ENCODE measurements at regions not wholly inside any gene's neighbourhood (a gene's known extent, or its start where the extent isn't known, plus 50 kb on each side); places are given as distances from the start of the nearest gene placed in this dataset.

GRCh38 chr13:22271903-22272302 lies 601.0 kb downstream of the FGF9 start:
- Histone ChIP-seq H3K9ac (ENCODE audit: insufficient read depth, low read length) (no peak overlapping the region), H3K4me2 (ENCODE audit: extremely low read depth, insufficient read depth, low read length) (no peak overlapping the region), H3K27ac (ENCODE audit: insufficient read depth, low read length) (no peak overlapping the region), H3K36me3 (ENCODE audit: control insufficient read depth, insufficient read depth, low read length) (no peaks in the 10 kb centered on the region), H3K79me2 (ENCODE audit: control insufficient read depth, insufficient read depth, low read length) (no peaks in the 10 kb centered on the region), H3K4me1 (ENCODE audit: control insufficient read depth, extremely low read depth, insufficient read depth, low read length) (no peaks in the 10 kb centered on the region), H3K27me3 (ENCODE audit: control insufficient read depth, insufficient read depth, low read length) (no peaks in the 10 kb centered on the region), H4K20me1 (ENCODE audit: control insufficient read depth, extremely low read depth, insufficient read depth, low read length) (no peaks in the 10 kb centered on the region), H2AFZ (ENCODE audit: low read length) (no peak overlapping the region), H3K4me3 (replicated peaks in 1 of 4; ENCODE audit: control extremely low read depth in 1 of 4, insufficient read depth in 1 of 4, low read depth in 3 of 4, low read length in 4 of 4) (no peak overlapping the region), H3K9me3 (ENCODE audit: control insufficient read depth, insufficient read depth, low read depth, low read length) (no peaks in the 10 kb centered on the region)
- no peak for TF ChIP-seq EZH2 (IDR thresholded peaks at IDR 0.05; ENCODE audit: low read length, missing control alignments)
- no peak for TF ChIP-seq CTCF (conservative IDR thresholded peaks at IDR 0.05 in 1 of 2, IDR thresholded peaks at IDR 0.05 in 1 of 2; ENCODE audit: low read depth in 1 of 2, low read length in 2 of 2)
- no peak for DNase-seq (ENCODE audit: low read depth in 2 of 2)

GRCh38 chr13:22275393-22275792 lies 604.5 kb downstream of the FGF9 start:
- Histone ChIP-seq H2AFZ (ENCODE audit: low read length) (no peak overlapping the region), H3K36me3 (ENCODE audit: control insufficient read depth, insufficient read depth, low read length) (no peaks in the 10 kb centered on the region), H3K4me2 (ENCODE audit: extremely low read depth, insufficient read depth, low read length) (no peak overlapping the region), H4K20me1 (ENCODE audit: control insufficient read depth, extremely low read depth, insufficient read depth, low read length) (no peaks in the 10 kb centered on the region), H3K9ac (ENCODE audit: insufficient read depth, low read length) (no peak overlapping the region), H3K4me1 (ENCODE audit: control insufficient read depth, extremely low read depth, insufficient read depth, low read length) (no peaks in the 10 kb centered on the region), H3K79me2 (ENCODE audit: control insufficient read depth, insufficient read depth, low read length) (no peaks in the 10 kb centered on the region), H3K9me3 (ENCODE audit: control insufficient read depth, insufficient read depth, low read depth, low read length) (no peaks in the 10 kb centered on the region), H3K4me3 (replicated peaks in 1 of 4; ENCODE audit: control extremely low read depth in 1 of 4, insufficient read depth in 1 of 4, low read depth in 3 of 4, low read length in 4 of 4) (no peak overlapping the region), H3K27ac (ENCODE audit: insufficient read depth, low read length) (no peak overlapping the region), H3K27me3 (ENCODE audit: control insufficient read depth, insufficient read depth, low read length) (no peaks in the 10 kb centered on the region)
- no peak for TF ChIP-seq EZH2 (IDR thresholded peaks at IDR 0.05; ENCODE audit: low read length, missing control alignments)
- TF ChIP-seq CTCF (conservative IDR thresholded peaks at IDR 0.05 in 1 of 2, IDR thresholded peaks at IDR 0.05 in 1 of 2; ENCODE audit: low read depth in 1 of 2, low read length in 2 of 2) = no peak
- no peak for DNase-seq (ENCODE audit: low read depth in 2 of 2)

GRCh38 chr13:22276616-22277015 lies 605.7 kb downstream of the FGF9 start:
- H3K9me3 ChIP-seq (ENCODE audit: control insufficient read depth, insufficient read depth, low read depth, low read length) = no peaks in the 10 kb centered on the region
- H3K27ac ChIP-seq (ENCODE audit: insufficient read depth, low read length) = no peak overlapping the region
- H3K9ac ChIP-seq (ENCODE audit: insufficient read depth, low read length) = no peak overlapping the region
- H3K36me3 ChIP-seq (ENCODE audit: control insufficient read depth, insufficient read depth, low read length) = no peaks in the 10 kb centered on the region
- H4K20me1 ChIP-seq (ENCODE audit: control insufficient read depth, extremely low read depth, insufficient read depth, low read length) = no peaks in the 10 kb centered on the region
- H3K4me2 ChIP-seq (ENCODE audit: extremely low read depth, insufficient read depth, low read length) = no peak overlapping the region
- no peak overlapping the region for H2AFZ ChIP-seq (ENCODE audit: low read length)
- H3K79me2 ChIP-seq (ENCODE audit: control insufficient read depth, insufficient read depth, low read length) = no peaks in the 10 kb centered on the region
- DNase-seq (ENCODE audit: low read depth in 2 of 2) = no peak
- H3K4me3 ChIP-seq (replicated peaks in 1 of 4; ENCODE audit: control extremely low read depth in 1 of 4, insufficient read depth in 1 of 4, low read depth in 3 of 4, low read length in 4 of 4) = no peak overlapping the region
- no peaks in the 10 kb centered on the region for H3K4me1 ChIP-seq (ENCODE audit: control insufficient read depth, extremely low read depth, insufficient read depth, low read length)
- TF ChIP-seq EZH2 (IDR thresholded peaks at IDR 0.05; ENCODE audit: low read length, missing control alignments) = no peak
- TF ChIP-seq CTCF (conservative IDR thresholded peaks at IDR 0.05 in 1 of 2, IDR thresholded peaks at IDR 0.05 in 1 of 2; ENCODE audit: low read depth in 1 of 2, low read length in 2 of 2) = no peak
- H3K27me3 ChIP-seq (ENCODE audit: control insufficient read depth, insufficient read depth, low read length) = no peaks in the 10 kb centered on the region
